PC-9 (cell line): ENCODE measurements at regions not wholly inside any gene's neighbourhood (a gene's known extent, or its start where the extent isn't known, plus 50 kb on each side); places are given as distances from the start of the nearest gene placed in this dataset.

Experiments
- BruUV-seq: library from RNA; stranded (reverse); fragments of 400-500 nt; replicated peaks from 2 replicates; lab custom pipeline; 2021; lab: Mats Ljungman, UMichigan
- CTCF ChIA-PET: fragments of 300-600 bp; sonication (Branson Sonifier 250); formaldehyde crosslinking; loops from one replicate; lab custom pipeline; 2022; ENCODE audit warnings: antibody characterized with exemption; lab: Charles Lee
- POLR2A ChIA-PET: fragments of 300-600 bp; sonication (Branson Sonifier 250); formaldehyde crosslinking; loops from one replicate; lab custom pipeline; 2022; ENCODE audit warnings: antibody characterized with exemption; ENCODE audit not compliant: unreplicated experiment; lab: Charles Lee
- DNase-seq, 2 experiments: peaks; one replicate each; pipeline versions ENCODE4 v3.0.0 to v3.0.0-alpha.2; 2015 to 2022; ENCODE audit warnings: mixed read lengths in 1 of 2
- H2AFZ ChIP-seq: fragments of 200-600 bp; sonication (generic); 2 replicates; pipeline ENCODE4 v1.8.1; 2017; ENCODE audit warnings: antibody characterized with exemption
- H3F3A ChIP-seq: fragments of 200-600 bp; sonication (generic); 2 replicates; pipeline ENCODE4 v1.8.1; 2017; ENCODE audit warnings: antibody characterized with exemption, mild to moderate bottlenecking, low read depth; ENCODE audit not compliant: insufficient read depth
- H3K27ac ChIP-seq: fragments of 200-600 bp; sonication (generic); 2 replicates; pipeline ENCODE4 v1.6.1; 2016; ENCODE audit warnings: mixed run types
- H3K27me3 ChIP-seq: fragments of 200-600 bp; sonication (generic); 2 replicates; pipeline ENCODE4 v1.6.1; 2016; ENCODE audit warnings: low read depth, mixed run types; ENCODE audit not compliant: insufficient read depth
- H3K36me3 ChIP-seq: fragments of 200-600 bp; sonication (generic); 2 replicates; pipeline ENCODE4 v1.6.1; 2016; ENCODE audit warnings: low read depth, mixed run types
- H3K4me1 ChIP-seq: fragments of 200-600 bp; sonication (generic); replicated peaks from 2 replicates; pipeline ENCODE4 v1.6.1; 2016; ENCODE audit warnings: mixed run types; ENCODE audit not compliant: insufficient read depth
- H3K4me2 ChIP-seq: fragments of 200-600 bp; sonication (generic); 2 replicates; pipeline ENCODE4 v1.6.1; 2017; ENCODE audit warnings: mixed run types
- H3K4me3 ChIP-seq: fragments of 200-600 bp; sonication (generic); 2 replicates; pipeline ENCODE4 v1.6.1; 2016; ENCODE audit warnings: mixed run types
- H3K79me2 ChIP-seq: fragments of 200-600 bp; sonication (generic); 2 replicates; pipeline ENCODE4 v1.6.1; 2017; ENCODE audit warnings: low read depth, mixed run types
- H3K9me2 ChIP-seq: fragments of 200-600 bp; sonication (generic); 2 replicates; pipeline ENCODE4 v1.8.1; 2017; ENCODE audit warnings: mild to moderate bottlenecking; ENCODE audit not compliant: insufficient read depth
- H3K9me3 ChIP-seq: fragments of 200-600 bp; sonication (generic); 2 replicates; pipeline ENCODE4 v1.8.1; 2016; ENCODE audit warnings: low read depth; ENCODE audit not compliant: insufficient read depth
- H4K20me1 ChIP-seq: fragments of 200-600 bp; sonication (generic); 2 replicates; pipeline ENCODE4 v1.8.1; 2017; ENCODE audit not compliant: insufficient read depth
- CTCF ChIP-seq: fragments of 200-600 bp; sonication (generic); conservative IDR thresholded peaks from 2 replicates; pipeline ENCODE4 v1.6.1; 2017; ENCODE audit warnings: mixed run types, antibody characterized with exemption, mild to moderate bottlenecking, moderate library complexity
- EZH2 ChIP-seq: fragments of 200-600 bp; sonication (generic); IDR thresholded peaks from 2 replicates; pipeline ENCODE4 v1.8.0; 2017; ENCODE audit warnings: antibody characterized with exemption, low read depth
- intact Hi-C: fragments of 100-400 bp; cut with micrococcal nuclease; formaldehyde crosslinking; loops from one replicate; pipeline ENCODE4 v1.10.0; 2022; ENCODE audit not compliant: unreplicated experiment

- intact Hi-C loops, result loop anchor here (5.0 to 10.0 kb wide), 6 partner anchors 83 to 940 kb away; no protein-coding TSS in a partner anchor
Measured at GRCh38 chr5:103477678-103478077, 84.9 kb downstream of the NUDT12 start.

DNA sequence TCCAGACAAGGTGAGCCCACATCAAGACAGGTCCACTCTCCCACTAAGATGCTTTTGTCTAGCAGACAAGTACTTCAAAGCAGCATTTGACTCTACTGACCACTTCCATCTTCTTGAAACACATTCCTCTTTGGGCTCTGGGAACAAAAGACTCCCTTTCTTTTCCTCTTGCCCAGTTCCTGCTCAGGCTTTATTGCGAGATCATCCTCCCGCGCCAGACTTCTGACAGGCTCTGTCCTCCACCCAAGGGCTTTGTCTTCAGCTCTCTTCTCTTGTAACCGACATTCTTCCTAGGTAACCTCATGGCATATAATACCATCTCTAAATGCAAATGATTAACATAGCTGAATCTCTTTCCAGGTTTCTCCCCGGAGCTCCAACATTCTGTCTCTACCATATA, 85.8 kb downstream of the NUDT12 start:
- no peak overlapping the region for H3K27ac ChIP-seq
- intact Hi-C loops, result loop anchor here (5.0 to 10.0 kb wide), 6 partner anchors 82 to 940 kb away; no protein-coding TSS in a partner anchor
- no TSS peak for BruUV-seq

More at GRCh38 chr5:103477678-103478077, 84.9 kb downstream of the NUDT12 start:
- H3K79me2 ChIP-seq, result no peaks in the 10 kb centered on the region
- DNase-seq, result no peak
- no peaks in the 10 kb centered on the region for H3K27me3 ChIP-seq
- no peak overlapping the region for H3K4me2 ChIP-seq
- no peak overlapping the region for H3K4me3 ChIP-seq
- H3K27ac ChIP-seq, result no peak overlapping the region
- H4K20me1 ChIP-seq, result no peaks in the 10 kb centered on the region
- BruUV-seq, result no TSS peak
- no peak for TF ChIP-seq EZH2
- TF ChIP-seq CTCF, result no peak
- H3K4me1 ChIP-seq, result peaks cover 8% of the 10 kb centered on the region
- no peaks in the 10 kb centered on the region for H3F3A ChIP-seq
- ChIA-PET POLR2A (no interaction called here), CTCF (no interaction called here)
- H2AFZ ChIP-seq, result no peak overlapping the region
- no peaks in the 10 kb centered on the region for H3K9me3 ChIP-seq
- H3K36me3 ChIP-seq, result no peaks in the 10 kb centered on the region
- H3K9me2 ChIP-seq, result no peaks in the 10 kb centered on the region

DNA sequence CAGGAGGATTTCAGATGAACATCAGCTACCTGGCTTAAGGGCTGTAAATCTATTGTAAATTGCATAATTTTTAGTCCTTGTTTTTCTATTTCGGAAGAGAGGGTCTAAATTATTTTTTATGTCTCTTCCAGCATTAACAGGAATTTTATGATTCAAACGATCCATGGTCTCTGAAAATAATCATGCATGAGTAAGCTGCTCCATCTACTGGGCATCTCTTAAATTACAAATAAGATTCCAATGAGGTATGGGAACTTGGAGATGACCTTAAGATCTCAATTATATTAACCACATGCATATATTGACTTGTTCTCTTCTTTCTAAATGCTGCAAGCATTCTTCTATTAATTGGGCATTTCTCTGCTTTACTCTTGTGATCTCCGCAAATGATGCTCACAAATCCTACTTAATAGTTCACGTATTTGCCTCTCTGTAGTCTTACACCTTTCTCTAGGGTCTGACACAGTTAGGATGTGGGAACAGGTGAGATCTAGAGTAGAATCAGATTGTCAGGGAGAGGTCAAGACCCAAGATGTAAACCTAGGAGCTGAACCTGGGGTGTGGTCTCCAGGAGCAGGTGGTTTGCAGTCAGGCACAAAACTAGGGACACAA, 86.9 kb downstream of the NUDT12 start:
- no peaks in the 10 kb centered on the region for H3K27me3 ChIP-seq
- peaks cover 13% of the 10 kb centered on the region for H3K4me1 ChIP-seq
- no peaks in the 10 kb centered on the region for H3K9me3 ChIP-seq
- ChIA-PET CTCF (no interaction called here), POLR2A (interaction anchor here (0.5 kb wide), 1 partner anchor 218 kb away, joined by 4 read pairs; no protein-coding TSS in a partner anchor)
- H3F3A ChIP-seq, result no peaks in the 10 kb centered on the region
- no TSS peak for BruUV-seq
- H2AFZ ChIP-seq, result no peak overlapping the region
- TF ChIP-seq EZH2, result no peak
- peak; percentile 86 for TF ChIP-seq CTCF
- no peak overlapping the region for H3K4me2 ChIP-seq
- H3K79me2 ChIP-seq, result no peaks in the 10 kb centered on the region
- no peaks in the 10 kb centered on the region for H4K20me1 ChIP-seq
- no peaks in the 10 kb centered on the region for H3K36me3 ChIP-seq
- no peaks in the 10 kb centered on the region for H3K9me2 ChIP-seq
- H3K27ac ChIP-seq, result no peak overlapping the region
- intact Hi-C loops, result loop anchor here (1.0 to 10.0 kb wide), 9 partner anchors 25 to 938 kb away; partner anchors contain the start of gene MACIR
- H3K4me3 ChIP-seq, result no peak overlapping the region
- DNase-seq, result peak in 1 of 2 experiments; percentile 47

More for the DNA sequence above, 85.8 kb downstream of the NUDT12 start:
- Histone ChIP-seq H3K36me3 (no peaks in the 10 kb centered on the region), H3K79me2 (no peaks in the 10 kb centered on the region), H3K4me3 (no peak overlapping the region), H2AFZ (no peak overlapping the region), H3K9me3 (no peaks in the 10 kb centered on the region), H3K4me1 (peaks cover 13% of the 10 kb centered on the region), H3K27me3 (no peaks in the 10 kb centered on the region), H3F3A (no peaks in the 10 kb centered on the region), H4K20me1 (no peaks in the 10 kb centered on the region), H3K4me2 (no peak overlapping the region), H3K9me2 (no peaks in the 10 kb centered on the region)
- ChIA-PET CTCF (no interaction called here), POLR2A (no interaction called here)
- no peak for DNase-seq
- TF ChIP-seq EZH2 (no peak), CTCF (no peak)
